GDM1 (cell line): ENCODE measurements at regions not wholly inside any gene's neighbourhood (a gene's known extent, or its start where the extent isn't known, plus 50 kb on each side); places are given as distances from the start of the nearest gene placed in this dataset.
"Not testable (repeated sequence)": the region's sequence is repeated elsewhere in the genome, so short reads cannot be mapped to it uniquely, and the experiment has no call there.

Source experiments
- DNase-seq: peaks from one replicate; lab custom pipeline; 2025; lab: John Stamatoyannopoulos, UW

DNA sequence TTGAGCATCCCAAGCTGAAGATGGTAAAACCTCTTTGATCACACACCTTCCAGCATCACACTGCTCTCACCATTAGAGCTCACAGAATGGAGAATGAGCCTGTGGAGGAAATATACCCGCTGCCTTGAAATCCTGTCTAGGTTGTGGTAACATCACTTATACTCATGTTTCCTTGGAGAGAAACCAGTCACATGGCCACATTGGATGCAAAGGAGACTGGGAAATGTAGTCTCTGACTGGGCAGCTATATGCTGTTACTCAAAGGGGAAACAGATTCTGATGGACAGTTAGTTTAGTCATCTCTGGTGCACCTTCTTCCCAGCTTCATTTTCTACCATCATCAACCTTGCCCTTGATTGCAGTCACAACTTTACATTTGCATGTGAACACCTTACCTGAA is 286.3 kb downstream of the ANKRD50 start:
- no peak for DNase-seq

DNA sequence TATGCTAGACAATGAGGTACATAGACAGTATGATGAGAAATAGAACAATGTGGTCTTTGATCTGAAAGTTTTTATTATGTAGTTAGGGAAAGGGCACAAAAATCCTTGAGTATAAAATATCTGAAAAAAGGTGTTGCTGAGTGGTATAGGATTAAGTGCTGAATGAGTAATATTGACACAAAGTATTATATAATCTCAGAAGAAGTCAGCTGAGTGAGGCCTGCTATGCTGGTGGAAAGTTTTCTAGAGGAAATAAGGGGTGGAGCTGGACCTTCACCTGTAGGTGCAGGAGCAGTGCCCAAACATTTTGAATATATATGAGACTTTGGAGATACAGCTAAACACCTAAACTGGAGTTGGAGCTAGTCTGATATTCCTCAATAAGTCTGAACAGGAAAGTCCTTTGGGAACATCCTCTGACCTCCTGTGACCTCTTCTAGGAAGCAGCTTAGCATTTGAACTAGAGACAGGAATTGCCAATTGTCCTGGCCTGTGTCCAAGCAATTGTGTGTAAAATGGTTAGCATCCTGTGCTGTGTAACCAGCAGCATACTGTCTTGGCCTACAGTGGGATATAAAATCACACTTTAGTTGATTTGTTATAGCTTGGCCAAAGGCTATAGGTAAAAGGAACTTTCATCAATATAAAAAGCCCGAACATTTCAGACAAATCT is 285.3 kb downstream of the ANKRD50 start:
- DNase-seq: no peak

DNA sequence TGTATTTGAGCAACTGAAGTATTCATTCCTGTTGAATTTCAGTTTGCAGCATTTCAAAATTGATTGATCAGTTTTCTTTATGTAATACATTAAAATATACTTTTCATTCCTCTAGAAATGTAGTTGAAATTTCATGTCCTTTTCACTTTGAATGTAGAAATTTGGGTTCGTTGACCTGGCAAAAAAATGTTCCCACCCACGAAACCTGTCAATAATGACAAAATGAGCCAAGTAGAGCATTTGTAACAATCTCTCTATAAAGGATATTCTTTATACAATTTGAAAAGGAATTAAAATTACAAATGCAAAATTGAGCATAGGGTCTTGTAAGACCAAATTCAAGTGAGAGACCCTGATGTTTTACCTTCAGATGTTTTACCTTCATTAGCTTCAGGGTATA is 283.9 kb downstream of the ANKRD50 start:
- DNase-seq: no peak

DNA sequence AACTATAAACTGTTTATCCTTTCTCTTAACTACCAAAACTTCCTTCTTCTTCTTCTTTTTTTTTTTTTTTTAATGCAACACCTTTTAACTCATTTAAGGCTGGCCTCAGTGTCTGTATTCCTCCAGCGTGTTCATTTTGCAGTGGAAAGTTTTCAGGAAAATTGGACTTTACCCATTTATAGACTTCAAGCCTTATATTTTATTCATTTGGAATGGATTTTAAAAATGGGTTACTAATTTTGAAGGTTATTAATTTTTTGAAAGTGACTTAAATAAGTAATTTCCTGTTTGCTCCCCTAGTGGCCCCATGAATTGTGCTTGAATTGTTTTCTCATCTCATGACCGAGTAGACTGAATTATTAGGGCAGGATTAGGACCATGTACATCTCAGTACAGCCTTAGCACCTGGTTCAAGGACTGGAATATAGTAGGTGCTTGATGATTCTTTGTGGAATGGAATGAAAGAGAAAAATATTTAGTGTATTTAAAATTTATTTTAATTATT is 282.7 kb downstream of the ANKRD50 start:
- DNase-seq: no peak

DNA sequence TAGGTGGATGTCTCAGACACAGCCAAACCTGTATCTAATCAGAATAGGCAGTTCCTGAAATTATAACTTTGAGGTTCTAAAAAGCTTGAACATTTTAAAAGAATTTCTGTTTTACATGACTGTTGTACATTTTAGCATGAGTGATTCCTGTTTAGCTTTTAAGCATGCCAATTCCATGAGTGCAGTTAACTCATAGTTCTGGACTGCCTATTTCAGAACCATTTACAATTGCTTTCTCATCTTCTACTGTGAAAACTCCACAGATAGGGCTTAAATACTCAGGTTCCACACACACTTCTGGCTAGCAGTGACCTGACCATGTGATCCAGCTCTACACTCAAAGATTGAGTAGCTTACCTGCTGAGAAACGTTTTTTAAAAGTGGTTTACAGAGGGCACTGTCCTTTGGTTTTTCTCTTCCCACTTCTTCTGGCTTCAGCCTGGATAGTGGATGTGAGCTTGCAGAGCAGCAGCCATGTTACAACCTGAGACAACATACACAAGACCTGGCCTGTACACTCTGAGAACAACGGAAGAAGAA is 280.8 kb downstream of the ANKRD50 start:
- DNase-seq: no peak

DNA sequence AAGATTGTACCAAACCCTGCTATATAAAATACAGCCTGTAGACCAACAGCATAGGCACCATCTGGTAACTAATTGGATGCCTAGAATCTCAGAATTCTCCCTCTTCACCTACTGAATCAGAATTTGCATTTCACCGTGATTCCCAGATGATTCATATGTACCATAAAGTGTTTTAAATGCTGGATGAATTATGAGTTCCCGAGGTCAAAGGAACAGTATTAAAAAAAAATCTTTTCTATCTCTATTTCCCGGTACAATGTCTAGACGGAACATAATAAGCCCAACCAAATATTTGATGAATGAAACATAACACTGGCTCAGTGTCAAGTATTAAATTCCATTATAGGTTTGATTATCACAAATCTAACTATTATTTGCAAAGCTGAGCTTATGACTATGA is 280.0 kb downstream of the ANKRD50 start:
- no peak for DNase-seq

DNA sequence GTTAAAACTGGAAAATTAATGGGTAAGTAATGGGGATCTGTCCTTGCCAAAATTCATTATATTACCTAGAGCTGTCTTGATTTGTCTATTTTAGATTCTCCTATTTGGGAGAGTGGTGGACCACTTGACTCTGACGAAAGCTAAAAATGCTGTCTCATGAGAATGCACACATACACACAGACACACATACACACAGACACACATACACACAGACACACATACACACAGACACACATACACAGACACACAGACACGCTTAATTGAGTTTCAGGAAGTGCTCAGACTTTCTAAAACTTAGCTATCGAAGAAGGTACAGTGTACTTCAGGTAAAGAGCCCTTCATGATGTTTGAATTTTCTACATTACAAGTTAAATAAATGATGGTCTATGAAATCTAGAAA is 279.5 kb downstream of the ANKRD50 start:
- DNase-seq: no peak

DNA sequence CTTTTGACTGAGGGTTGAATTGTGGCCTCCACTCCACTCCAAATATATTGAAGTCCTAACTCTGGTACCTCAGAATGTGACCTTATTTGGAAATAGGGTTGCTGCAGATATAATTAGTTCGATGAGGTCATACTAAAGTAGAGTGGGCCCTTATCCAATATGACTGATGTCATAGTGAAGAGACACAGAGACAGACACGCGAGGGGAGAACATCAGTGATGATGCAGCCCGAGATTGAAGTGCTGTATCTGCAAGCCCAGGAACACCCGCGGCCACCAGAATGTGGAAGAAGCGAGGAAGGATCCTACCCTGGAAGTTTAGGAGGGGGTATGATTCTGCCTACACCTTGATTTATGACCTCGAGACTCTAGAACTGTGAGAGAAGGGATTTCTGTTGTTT is 279.0 kb downstream of the ANKRD50 start:
- DNase-seq: no peak

DNA sequence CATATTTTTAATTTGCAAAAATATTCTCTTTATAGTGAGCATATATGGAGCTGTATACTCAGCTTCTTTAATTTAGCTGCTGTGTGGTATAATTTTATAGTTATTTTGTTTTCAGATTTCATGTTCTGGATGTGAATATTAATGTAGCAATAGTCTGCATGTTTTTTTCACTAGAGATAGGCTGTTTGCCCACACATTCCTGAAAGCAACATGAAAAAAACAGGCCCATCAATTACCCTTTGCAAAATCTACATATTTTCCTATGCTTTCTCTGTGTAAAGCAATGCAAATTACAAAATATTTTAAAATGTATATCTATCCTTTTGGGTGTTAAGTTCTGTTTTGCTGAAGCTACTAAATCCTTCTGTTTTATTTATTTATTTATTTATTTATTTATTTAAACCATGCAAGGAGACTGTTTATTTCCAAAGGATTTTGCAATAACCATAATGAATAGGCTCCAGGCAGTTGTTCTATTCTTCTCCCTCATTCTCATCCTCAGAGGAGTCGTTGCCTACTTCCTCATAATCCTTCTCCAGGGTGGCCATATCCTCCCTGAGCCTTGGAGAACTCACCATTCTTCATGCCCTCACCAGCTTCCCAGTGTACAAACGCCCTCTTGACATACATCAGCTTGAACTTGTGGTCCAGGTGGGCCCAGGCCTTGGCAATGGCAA is 277.1 kb downstream of the ANKRD50 start:
- no peak for DNase-seq

DNA sequence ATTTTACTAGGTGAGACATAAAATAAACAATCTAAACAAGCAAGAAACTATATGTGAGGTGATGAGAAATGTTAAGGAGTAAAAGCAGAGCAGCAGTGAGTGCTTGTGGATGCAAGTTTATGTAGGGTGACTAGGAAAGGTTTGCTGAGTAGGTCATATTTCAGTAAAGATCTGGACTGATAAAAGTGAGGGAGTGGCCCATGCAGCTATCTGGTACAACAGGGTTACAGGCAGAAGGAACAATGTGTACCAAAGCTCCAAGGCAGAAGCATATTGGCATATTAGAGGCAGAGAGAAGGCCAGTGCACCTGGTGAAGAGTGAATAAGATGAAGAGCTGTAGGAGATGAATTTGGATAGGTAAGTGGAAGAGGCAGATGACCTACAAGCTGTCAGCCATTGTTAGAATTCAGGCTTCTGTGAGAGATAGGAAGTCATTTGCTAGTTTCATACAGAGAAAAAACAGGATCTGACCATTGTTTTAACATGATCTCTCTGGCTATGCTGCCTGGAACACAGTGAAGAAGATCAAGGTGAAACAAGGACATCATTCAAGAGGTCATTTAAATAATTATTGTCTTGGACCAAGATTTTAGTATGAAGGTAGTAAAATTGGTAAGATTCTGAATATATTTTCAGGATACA is 274.6 kb downstream of the ANKRD50 start:
- DNase-seq: no peak

DNA sequence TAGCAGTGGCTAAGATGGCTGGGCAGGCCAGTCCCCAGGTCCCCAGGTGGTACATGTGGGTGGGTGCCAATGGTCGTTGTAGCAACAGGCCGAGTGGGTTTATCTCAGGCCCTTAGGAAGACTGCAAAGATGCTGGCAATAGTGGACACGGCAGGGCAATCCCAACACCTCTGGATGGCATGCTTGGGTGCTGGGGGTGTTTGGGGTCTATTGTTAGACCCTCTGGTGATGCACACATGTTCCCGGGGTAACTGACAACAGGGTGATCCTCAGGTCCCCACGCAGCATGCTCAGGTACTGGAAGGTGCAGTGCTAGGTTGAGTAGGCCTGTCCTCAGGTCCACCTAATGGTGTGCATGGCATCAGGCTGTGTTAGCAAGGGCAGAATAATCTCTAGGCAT is 267.5 kb downstream of the ANKRD50 start:
- no peak for DNase-seq

DNA sequence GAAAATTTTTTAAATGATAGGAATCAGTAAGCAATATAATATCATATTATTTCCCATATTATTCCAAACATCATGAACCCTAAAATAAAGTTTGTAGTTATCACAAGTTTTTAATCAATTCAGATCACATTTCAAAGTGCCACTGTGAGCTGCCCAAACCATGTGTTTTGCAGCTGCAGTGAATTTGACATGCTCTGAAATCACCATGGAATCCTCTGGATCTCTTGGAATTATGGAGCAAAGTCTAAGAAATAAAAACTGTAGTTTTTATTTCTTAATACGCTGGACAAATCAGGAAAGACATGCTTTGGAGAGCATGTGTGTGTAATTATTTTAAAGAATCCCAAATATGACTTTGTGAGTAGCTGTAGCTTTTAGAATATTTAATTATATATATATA is 262.7 kb downstream of the ANKRD50 start:
- DNase-seq: no peak

DNA sequence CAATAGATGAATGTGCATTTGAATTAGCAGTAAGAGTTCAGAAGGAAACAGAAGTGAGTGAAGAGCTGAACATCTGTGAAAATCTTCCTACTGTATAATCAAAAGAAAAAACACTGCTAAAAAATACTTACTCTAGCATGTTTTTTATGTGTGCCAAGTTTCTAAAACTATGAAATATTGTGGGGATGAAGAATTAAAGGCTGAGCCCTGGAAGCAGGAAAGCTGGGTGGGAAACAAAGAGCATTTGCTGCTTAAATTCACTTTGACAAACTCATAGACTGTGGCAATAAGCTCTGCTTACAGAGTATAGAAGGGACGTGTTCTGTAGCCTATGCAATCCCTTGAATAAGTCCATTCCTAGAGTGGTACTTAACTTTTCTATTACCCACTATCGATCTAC is 261.7 kb downstream of the ANKRD50 start:
- no peak for DNase-seq

DNA sequence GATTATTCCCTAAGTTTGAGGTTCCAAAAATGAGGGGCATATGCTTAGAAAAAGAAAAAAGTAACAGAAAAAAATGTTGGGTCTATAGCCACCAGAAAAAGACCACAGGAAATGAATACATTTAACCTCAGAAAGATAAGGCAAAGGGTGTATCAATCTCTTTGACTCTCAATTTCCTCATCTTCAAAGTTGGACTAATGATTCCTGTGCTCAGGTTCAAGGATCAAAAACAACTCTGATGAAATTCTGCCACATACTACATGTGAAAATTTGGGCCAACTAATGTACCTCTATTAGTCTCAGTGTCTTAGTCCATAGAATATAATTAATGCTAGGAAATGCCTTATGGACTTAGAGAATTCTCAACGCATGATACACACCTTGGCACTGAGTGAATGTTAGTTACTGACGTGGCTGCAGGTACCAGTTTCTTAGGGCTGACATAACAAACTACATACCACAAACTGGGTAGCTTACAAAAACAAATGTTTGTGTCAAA is 257.7 kb downstream of the ANKRD50 start:
- no peak for DNase-seq

DNA sequence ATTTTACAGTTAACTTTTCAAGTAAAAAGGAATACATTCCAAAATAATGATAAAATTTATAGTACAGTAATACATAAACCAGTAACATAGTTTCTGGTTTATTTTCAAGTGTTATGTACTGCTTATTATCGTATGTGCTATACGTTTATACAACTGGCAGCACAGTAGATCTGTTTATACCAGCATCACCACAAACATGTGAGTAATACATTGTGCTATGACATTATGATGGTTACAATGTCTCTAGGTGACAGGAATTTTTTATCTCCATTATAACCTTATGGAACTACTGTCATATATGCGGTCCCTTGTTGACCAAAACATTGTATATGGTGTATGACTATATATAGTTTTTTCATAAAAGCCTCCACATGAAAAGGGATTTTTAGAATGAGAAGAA is 256.9 kb downstream of the ANKRD50 start:
- DNase-seq: no peak

DNA sequence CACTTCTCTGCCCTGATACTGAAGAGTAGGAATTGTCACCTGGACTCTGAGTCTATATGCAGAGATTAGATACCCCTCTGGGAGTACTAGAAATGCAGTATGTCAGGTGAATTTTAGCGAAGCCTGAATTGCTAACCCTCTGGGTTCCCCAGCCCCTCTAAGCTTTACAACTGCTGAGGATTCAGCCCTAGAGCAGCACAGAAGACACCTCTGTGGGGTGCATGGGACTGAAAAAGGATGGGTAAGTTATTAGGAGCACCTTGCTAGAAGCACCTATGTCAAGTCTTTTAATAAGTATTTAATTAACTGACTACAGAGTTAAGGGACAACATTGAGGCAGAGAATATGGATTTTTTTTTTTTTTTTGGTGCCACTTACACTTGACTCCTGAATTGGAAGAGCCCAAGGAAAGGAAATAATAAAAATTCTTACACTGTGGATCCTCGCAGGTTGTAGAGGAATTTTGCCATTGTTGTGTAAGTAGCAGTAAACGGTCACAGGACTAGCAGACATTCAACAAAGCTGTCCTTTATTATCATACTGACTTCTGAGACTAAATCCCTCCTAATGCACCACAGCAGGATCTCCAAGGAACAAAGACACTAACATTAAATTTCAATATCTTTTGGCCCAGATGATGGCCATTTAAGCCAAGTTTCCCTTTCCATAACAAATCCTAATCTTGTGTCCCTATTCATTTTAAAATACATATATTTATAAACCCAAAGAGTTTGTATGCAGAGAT is 253.2 kb downstream of the ANKRD50 start:
- DNase-seq: no peak

DNA sequence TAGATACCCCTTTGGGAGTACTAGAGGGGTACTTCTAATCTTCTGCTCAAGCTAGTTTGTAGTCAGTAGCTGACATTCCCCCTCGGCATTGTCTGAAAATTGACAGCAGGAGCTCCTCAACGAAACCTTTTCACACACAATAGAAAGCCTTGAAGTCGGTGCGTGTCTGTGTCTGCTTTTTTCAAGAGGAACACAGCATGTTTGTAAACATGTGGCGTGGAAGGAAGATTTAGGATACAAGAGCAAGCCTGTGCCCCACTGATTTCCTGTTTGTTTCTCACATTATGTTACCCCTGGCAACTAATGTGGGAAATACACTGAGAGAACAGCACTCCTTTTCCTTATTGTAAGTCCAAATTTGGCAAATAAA is 252.6 kb downstream of the ANKRD50 start:
- DNase-seq: no peak

DNA sequence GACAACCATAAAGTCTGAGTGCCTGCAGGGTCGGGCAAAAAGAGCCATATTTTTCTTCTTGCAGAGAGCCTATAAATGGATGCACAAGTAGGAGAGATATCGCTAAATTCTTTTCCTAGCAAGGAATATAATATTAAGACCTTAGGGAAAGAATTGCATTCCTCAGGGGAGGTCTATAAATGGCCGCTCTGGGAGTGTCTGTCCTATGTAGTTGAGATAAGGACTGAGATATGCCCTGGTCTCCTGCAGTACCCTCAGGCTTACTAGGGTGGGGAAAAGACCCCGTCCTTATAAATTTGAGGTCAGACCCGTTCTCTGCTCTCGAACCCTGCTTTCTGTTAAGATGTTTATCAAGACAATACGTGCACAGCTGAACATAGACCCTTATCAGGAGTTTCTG is 250.9 kb downstream of the ANKRD50 start:
- not testable (repeated sequence) for DNase-seq

DNA sequence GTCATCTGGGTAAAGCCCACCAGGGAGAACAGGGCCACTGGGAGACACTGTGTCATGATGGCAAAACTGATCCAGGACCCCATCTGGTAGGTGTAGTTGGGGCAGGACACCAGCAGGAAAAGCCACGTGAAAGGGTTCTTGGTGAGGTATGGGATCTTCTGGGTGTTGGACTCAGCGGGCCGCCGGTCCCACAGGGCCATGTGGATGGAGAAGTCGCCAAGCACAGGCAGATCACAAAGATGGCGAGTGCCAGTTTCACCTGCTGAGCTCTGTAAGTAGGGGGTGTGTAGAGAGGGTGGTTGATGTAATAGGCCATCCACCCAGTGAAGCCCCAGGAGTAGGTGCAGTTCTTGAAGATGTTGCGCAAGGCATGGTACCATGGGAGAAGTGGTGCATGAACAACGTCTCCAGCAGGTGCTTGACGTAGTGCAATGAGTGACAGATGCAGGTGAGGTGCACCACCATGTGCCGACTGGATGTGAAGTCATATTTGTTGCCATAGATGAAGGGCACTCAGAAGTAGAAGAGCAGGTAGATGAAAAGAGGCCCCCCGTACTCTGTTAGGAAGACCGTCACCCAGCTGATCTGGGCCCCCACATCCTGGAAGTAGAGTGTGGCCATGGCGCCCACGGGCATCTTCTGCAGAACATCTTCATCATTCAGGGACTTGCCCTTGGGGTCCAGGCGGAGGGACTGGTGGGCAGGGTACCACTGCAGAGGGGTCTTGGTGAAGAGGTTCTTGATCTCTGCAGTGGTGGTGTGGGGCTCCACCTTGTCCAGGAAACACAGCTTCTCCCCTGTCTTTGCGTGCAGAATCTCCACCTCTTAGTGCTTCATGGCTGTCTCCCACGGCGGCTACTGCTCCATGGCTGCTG is 249.3 kb downstream of the ANKRD50 start:
- no peak for DNase-seq

DNA sequence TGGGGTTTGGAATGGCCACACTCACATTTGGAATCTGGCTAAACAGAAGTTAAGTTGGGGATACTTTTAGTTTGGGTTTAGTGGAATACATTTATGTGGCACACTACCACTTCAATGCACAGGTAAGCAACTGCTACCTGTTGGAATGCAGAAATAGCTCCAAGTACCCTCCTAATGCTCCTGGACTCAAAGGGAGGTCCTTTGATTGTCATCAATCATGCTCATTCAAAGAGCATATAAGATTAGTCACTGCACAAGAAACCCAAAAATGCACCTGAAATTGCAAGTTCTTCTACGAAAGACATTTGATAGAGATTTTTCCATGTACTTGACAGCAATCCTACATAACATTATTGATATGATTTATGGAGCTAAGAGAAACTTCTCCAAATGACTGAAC is 247.7 kb downstream of the ANKRD50 start:
- DNase-seq: no peak

DNA sequence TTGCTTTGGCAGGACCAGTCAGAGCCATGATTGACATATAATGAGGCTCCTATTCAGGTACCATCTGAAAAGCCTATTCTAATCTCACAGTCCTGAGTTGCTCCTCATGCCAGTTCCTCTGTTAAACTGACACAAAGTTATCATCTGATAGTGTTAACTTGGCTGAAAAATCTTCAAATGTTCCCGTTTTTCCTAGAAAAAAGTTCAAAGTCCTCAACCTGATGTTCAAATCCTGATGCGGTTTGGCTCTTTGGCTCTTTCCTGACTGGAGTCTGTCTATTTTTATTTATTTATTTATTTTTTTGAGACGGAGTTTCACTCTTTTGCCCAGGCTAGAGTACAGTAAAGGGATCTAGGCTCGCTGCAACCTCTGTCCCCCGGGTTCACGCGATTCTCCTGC is 244.2 kb downstream of the ANKRD50 start:
- no peak for DNase-seq
